B cell (primary cell): ENCODE measurements at regions not wholly inside any gene's neighbourhood (a gene's known extent, or its start where the extent isn't known, plus 50 kb on each side); places are given as distances from the start of the nearest gene placed in this dataset.

Source experiments
- ATAC-seq: fragments of 200-7000 bp; cut with Tn5 transposase; one replicate; pipeline ENCODE4 v1.10.0; 2021; ENCODE audit warnings: low read depth, mild to moderate bottlenecking, moderate number of reproducible peaks, moderate library complexity
- CTCF ChIA-PET: fragments of 350-600 bp; sonication (Branson Sonifier 250); formaldehyde crosslinking; loops from one replicate; lab custom pipeline; 2021; ENCODE audit warnings: antibody characterized with exemption, inconsistent platforms; lab: Charles Lee
- POLR2A ChIA-PET: fragments of 350-600 bp; sonication (Branson Sonifier 250); formaldehyde crosslinking; loops from one replicate; lab custom pipeline; 2021; ENCODE audit warnings: antibody characterized with exemption; lab: Charles Lee
- DNase-seq: peaks from one replicate; pipeline ENCODE4 v3.0.0; 2013
- H2AFZ ChIP-seq: 2 replicates; pipeline ENCODE4 v1.6.1; 2012; ENCODE audit warnings: mild to moderate bottlenecking, low read depth, low read length; ENCODE audit not compliant: insufficient read depth, poor library complexity, severe bottlenecking
- H3K27ac ChIP-seq, 2 donors: 1 replicate in 1 of 2; 2 replicates in 1 of 2; pipeline ENCODE4 v1.5.1; 2012 to 2013; ENCODE audit warnings: low read length in 2 of 2, mild to moderate bottlenecking in 2 of 2, moderate library complexity in 1 of 2
- H3K27me3 ChIP-seq, 4 experiments: fragments of 200-600 bp in 1 of 4; sonication (generic) in 1 of 4; replicated peaks in 1 of 4; 1 replicate in 2 of 4; 2 replicates in 2 of 4; pipeline versions ENCODE4 v1.6.1 to v1.7.0; 2013 to 2016; ENCODE audit warnings: low read length in 3 of 4, mild to moderate bottlenecking in 2 of 4, mixed read lengths in 1 of 4, moderate library complexity in 1 of 4; ENCODE audit not compliant: insufficient read depth in 4 of 4, control insufficient read depth in 3 of 4; ENCODE audit errors: control extremely low read depth in 1 of 4
- H3K36me3 ChIP-seq, 2 experiments: replicated peaks in 1 of 2; 1 replicate in 1 of 2; 2 replicates in 1 of 2; pipeline versions ENCODE4 v1.6.1 to v1.7.1; 2013; ENCODE audit warnings: low read length in 1 of 2; ENCODE audit not compliant: insufficient read depth in 2 of 2, control insufficient read depth in 1 of 2; ENCODE audit errors: control extremely low read depth in 1 of 2, extremely low read depth in 1 of 2
- H3K4me1 ChIP-seq, 2 donors: fragments of 200-600 bp in 1 of 2; sonication (generic) in 1 of 2; 1 replicate in 1 of 2; 2 replicates in 1 of 2; pipeline versions ENCODE4 v1.5.1 to v1.6.1; 2013 to 2017; ENCODE audit warnings: low read length in 2 of 2; ENCODE audit not compliant: control insufficient read depth in 2 of 2, insufficient read depth in 2 of 2
- H3K4me2 ChIP-seq: replicated peaks from 2 replicates; pipeline ENCODE3; 2012; ENCODE audit warnings: mild to moderate bottlenecking, low read depth, low read length; ENCODE audit not compliant: poor library complexity, severe bottlenecking
- H3K4me3 ChIP-seq, 5 experiments: fragments of 200-600 bp in 1 of 5; sonication (generic) in 1 of 5; 1 replicate in 3 of 5; 2 replicates in 2 of 5; pipeline versions ENCODE4 v1.5.1 to v1.7.0; 2011 to 2016; ENCODE audit warnings: low read length in 4 of 5, mild to moderate bottlenecking in 4 of 5, low read depth in 2 of 5, control low read depth in 1 of 5, moderate library complexity in 1 of 5; ENCODE audit not compliant: insufficient read depth in 1 of 5; ENCODE audit errors: control extremely low read depth in 1 of 5, extremely low read depth in 1 of 5
- H3K79me2 ChIP-seq: fragments of 200-600 bp; sonication (generic); one replicate; pipeline ENCODE4 v1.6.0; 2016; ENCODE audit warnings: low read length; ENCODE audit not compliant: control insufficient read depth, insufficient read depth
- H3K9ac ChIP-seq: fragments of 200-600 bp; sonication (generic); 2 replicates; pipeline ENCODE4 v1.6.1; 2017; ENCODE audit warnings: mild to moderate bottlenecking, low read length, moderate library complexity
- H3K9me3 ChIP-seq, 3 donors: one replicate each; pipeline versions ENCODE4 v1.6.1 to v1.7.1; 2013; ENCODE audit warnings: low read length in 2 of 3; ENCODE audit not compliant: control insufficient read depth in 2 of 3, insufficient read depth in 1 of 3; ENCODE audit errors: control extremely low read depth in 1 of 3
- H4K20me1 ChIP-seq: 2 replicates; pipeline ENCODE4 v1.6.0; 2012; ENCODE audit warnings: mild to moderate bottlenecking, low read length; ENCODE audit not compliant: insufficient read depth, control insufficient read depth, poor library complexity, severe bottlenecking
- H3K27ac Mint-ChIP-seq: one replicate; pipeline ENCODE4 v1.8.0; 2021; ENCODE audit warnings: mixed read lengths
- H3K27me3 Mint-ChIP-seq: one replicate; pipeline ENCODE4 v1.8.0; 2021; ENCODE audit warnings: mixed read lengths
- H3K4me1 Mint-ChIP-seq: one replicate; pipeline ENCODE4 v1.8.0; 2021; ENCODE audit warnings: mixed read lengths
- H3K4me3 Mint-ChIP-seq: one replicate; pipeline ENCODE4 v1.8.0; 2021; ENCODE audit warnings: mixed read lengths
- H3K9me3 Mint-ChIP-seq: one replicate; pipeline ENCODE4 v1.8.0; 2022; ENCODE audit warnings: mixed read lengths; ENCODE audit not compliant: insufficient read depth
- EZH2 ChIP-seq: IDR thresholded peaks from 2 replicates; pipeline ENCODE4 v1.6.1; 2012; ENCODE audit warnings: borderline replicate concordance, low read depth, mild to moderate bottlenecking, moderate library complexity, low read length; ENCODE audit not compliant: insufficient read depth, poor library complexity, severe bottlenecking
- WGBS: methylation state at CpG from one replicate; pipeline ENCODE4 v1.1.5; 2013; ENCODE audit warnings: missing lambda C conversion rate; ENCODE audit not compliant: insufficient coverage; 5-methylcytosine and 5-hydroxymethylcytosine counted together
- intact Hi-C: fragments of 100-400 bp; cut with micrococcal nuclease; formaldehyde crosslinking; loops from one replicate; pipeline ENCODE4 v1.10.0; 2022
- TF ChIP-seq, protein P1 (sequence below): fragments of 200-600 bp; IDR thresholded peaks from one replicate; pipeline ENCODE4 v1.8.0; 2022; ENCODE audit warnings: antibody characterized with exemption, mild to moderate bottlenecking

DNA sequence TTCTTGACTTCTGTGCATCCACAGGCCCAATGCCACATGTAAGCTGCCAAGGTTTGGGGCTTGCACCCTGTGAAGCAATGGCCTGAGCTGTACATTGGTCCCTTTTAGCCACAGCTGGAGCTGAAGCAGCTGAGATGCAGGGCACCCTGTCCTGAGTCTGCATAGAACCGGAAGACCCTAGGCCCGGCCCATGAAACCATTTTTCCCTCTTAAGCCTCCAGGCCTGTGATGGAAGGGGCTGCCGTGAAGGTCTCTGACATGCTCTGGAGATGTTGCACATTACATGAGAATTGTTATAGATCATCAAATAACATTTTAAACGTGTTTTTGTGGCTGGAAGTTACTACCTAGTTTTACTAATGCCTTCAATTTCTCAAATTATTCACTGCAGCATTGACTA, 188.7 kb downstream of the RPAP3 start:
- H3K9me3 Mint-ChIP-seq, result peaks cover 17% of the 10 kb centered on the region
- ATAC-seq, result no peak
- CTCF ChIA-PET, result no interaction called here

DNA sequence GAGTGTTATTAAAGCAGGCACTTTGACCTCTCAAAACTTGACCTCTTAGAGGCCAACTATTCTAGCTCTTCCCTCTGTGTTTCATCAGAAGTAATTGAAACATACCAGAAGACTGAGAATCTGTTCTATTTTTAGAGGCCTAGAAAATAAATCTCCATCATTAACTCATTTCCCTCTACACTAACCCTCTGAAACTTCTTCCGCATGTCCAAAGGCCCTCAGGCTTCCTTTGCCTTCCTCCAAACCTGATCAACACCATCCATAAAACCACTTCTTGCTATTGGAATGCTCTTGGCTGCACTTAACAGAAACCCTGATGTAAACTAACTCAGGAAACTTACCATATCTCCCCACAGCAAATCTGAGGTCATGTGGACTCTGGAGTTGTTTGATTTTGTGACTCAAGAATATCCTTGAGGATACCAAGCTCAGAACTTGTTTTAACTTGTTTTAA, 196.4 kb downstream of the RPAP3 start:
- no peak for DNase-seq
- H4K20me1 ChIP-seq, result no peaks in the 10 kb centered on the region
- Mint-ChIP-seq H3K9me3 (peaks cover 2% of the 10 kb centered on the region), H3K27ac (no peak overlapping the region), H3K4me1 (no peaks in the 10 kb centered on the region), H3K27me3 (no peaks in the 10 kb centered on the region), H3K4me3 (no peak overlapping the region)
- no peak overlapping the region for H3K9ac ChIP-seq
- ChIA-PET POLR2A (no interaction called here), CTCF (no interaction called here)
- no peak overlapping the region for H3K27ac ChIP-seq
- ATAC-seq, result no peak
- peaks cover 0 to 8% (median 7%) of the 10 kb centered on the region in 3 donors for H3K9me3 ChIP-seq
- H3K79me2 ChIP-seq, result no peaks in the 10 kb centered on the region
- intact Hi-C loops, result no loop called here
- no peaks in the 10 kb centered on the region for H3K27me3 ChIP-seq
- no peak overlapping the region for H3K4me3 ChIP-seq
- no peak for TF ChIP-seq EZH2
- TF ChIP-seq, protein P1, sequence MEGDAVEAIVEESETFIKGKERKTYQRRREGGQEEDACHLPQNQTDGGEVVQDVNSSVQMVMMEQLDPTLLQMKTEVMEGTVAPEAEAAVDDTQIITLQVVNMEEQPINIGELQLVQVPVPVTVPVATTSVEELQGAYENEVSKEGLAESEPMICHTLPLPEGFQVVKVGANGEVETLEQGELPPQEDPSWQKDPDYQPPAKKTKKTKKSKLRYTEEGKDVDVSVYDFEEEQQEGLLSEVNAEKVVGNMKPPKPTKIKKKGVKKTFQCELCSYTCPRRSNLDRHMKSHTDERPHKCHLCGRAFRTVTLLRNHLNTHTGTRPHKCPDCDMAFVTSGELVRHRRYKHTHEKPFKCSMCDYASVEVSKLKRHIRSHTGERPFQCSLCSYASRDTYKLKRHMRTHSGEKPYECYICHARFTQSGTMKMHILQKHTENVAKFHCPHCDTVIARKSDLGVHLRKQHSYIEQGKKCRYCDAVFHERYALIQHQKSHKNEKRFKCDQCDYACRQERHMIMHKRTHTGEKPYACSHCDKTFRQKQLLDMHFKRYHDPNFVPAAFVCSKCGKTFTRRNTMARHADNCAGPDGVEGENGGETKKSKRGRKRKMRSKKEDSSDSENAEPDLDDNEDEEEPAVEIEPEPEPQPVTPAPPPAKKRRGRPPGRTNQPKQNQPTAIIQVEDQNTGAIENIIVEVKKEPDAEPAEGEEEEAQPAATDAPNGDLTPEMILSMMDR, result no peak
- H2AFZ ChIP-seq, result no peak overlapping the region
- H3K4me1 ChIP-seq, result no peaks in the 10 kb centered on the region
- H3K36me3 ChIP-seq, result no peaks in the 10 kb centered on the region
- H3K4me2 ChIP-seq, result no peak overlapping the region
- 89% methylated on average over 1 of the region's 1 CpG for WGBS

More for the DNA sequence above, 188.7 kb downstream of the RPAP3 start:
- no peaks in the 10 kb centered on the region for H4K20me1 ChIP-seq
- no peak overlapping the region for H2AFZ ChIP-seq
- TF ChIP-seq, protein P1, result no peak
- no peak for TF ChIP-seq EZH2
- H3K4me3 ChIP-seq, result no peak overlapping the region
- H3K4me1 ChIP-seq, result no peaks in the 10 kb centered on the region
- no peak for DNase-seq
- POLR2A ChIA-PET, result no interaction called here
- H3K27ac ChIP-seq, result no peak overlapping the region
- H3K27me3 Mint-ChIP-seq, result peaks cover 5% of the 10 kb centered on the region
- H3K36me3 ChIP-seq, result no peaks in the 10 kb centered on the region
- H3K4me3 Mint-ChIP-seq, result no peak overlapping the region
- H3K27me3 ChIP-seq, result peaks cover 0 to 2% (median 0%) of the 10 kb centered on the region in 4 experiments
- H3K9ac ChIP-seq, result no peak overlapping the region
- no peaks in the 10 kb centered on the region for H3K4me1 Mint-ChIP-seq
- H3K9me3 ChIP-seq, result peaks cover 0 to 21% (median 18%) of the 10 kb centered on the region in 3 donors
- H3K79me2 ChIP-seq, result no peaks in the 10 kb centered on the region
- H3K4me2 ChIP-seq, result no peak overlapping the region
- intact Hi-C loops, result no loop called here
- no peak overlapping the region for H3K27ac Mint-ChIP-seq
- 100% methylated on average over 1 of the region's 4 CpGs for WGBS
